Stimulated activated naive CD4-positive, alpha-beta T cell (primary cell): ENCODE measurements at regions not wholly inside any gene's neighbourhood (a gene's known extent, or its start where the extent isn't known, plus 50 kb on each side); places are given as distances from the start of the nearest gene placed in this dataset.
A peak's percentile ranks its signal among the peaks of the same experiment; 100 is the strongest.

Experiments
- DNase-seq, 6 experiments: peaks; one replicate each; lab custom pipeline; 2025; lab: John Stamatoyannopoulos, UW

DNA sequence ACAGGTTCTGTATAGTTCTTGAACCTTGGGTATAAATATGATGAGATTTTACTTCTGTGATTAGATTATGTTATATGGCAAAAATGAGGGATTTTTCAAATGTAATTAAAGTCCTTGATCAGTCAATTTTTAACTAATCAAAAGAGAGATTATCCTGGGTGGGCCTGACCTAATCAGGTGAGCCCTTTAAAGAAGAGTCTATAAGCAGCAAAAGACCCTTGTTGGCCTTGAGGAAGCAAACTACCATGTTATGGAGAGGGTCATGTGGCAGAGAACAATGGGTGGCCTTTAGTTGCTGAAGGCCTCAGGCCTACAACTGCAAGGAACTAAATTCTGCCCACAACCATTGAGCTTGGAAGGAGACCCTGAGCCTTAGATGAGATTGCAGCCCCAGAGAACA is 102.5 kb upstream of the RIPOR2 start:
- no peak for DNase-seq

DNA sequence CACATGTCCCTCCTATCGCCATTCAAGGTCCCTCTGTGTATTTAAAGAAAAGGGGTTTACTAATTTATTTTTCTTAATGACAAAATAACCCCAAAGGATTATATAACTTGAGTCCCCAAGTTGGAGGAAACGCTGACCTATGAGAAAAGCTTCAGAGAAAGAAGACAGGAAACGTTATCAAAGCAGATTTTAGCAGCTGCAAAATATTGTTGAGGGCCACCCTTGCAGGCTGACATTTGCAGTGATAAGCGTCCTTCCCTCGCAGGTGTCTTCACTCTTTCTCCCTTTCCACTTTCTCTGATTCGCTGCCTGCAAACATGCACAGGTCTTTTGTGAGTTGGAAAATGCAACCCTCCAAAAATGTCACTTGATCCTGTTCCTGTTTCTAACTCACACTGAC is 103.2 kb upstream of the RIPOR2 start:
- no peak for DNase-seq

DNA sequence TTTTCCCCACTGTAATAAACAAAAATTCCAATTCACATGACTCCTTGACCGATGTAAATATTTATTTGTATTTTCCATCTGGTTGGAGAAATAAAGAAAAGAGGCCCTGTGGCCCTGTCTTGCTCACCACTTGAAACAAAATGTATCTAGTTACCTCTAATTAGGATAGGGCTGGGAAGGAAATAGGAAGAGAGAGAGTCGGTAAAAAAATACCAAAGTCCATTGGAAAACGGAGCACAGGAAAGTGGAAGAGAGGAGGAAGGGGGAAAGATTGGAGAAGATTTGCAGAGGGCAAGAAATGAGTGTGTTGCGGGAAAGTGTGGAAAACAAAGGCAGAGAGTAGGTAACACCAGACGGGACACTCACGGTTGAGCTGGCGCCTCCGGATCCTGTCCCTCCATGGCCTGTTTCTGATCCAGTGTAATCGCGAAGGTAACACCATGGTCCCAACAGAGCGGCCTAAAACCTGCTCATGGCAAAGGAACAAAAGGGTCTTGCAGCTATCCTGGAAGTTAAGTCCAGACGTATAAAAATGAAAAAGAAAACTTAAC is 105.8 kb upstream of the RIPOR2 start:
- no peak for DNase-seq

DNA sequence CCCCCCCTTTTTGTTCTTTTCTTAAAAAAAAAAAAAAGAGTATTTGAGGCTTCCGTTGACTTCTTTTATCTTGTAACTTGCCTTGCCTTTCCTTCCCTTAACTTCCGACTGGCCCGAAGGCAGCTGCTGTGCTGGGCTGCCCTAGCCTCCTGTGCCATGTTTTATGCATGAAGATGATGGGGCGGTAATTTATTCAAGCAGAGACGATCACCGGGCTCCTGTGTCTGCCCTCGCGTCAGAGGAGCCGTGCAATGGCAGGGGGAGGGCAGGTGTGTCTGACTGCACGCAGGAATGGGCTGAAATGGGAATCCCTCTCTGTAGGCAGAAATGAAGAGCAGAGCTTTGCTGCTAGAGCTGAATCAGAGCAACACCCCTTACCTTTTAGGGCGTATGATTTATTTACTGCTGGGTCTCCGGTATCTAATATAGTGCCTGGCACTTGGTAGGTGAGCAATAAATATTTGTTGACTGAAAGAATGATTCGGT is 106.3 kb upstream of the RIPOR2 start:
- peak; percentile 33 to 50 (median 42) for DNase-seq

DNA sequence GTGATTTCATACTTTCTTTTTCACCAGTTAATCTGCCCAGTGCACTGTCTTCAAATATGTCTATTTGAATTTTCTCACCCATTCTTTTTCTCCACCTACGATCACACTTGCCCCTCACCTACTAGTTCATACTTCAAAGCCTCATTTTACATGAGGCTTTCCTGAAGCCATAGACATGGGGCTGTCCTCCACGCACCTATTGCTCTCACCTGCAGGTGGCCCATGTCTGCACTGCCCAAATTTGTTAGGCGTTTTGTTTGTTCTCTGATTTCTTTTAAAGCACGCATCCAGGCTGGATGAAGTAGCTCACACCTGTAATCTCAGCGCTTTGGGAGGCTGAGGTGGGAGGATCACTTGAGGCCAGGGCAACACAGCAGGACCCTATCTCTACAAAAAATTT is 106.8 kb upstream of the RIPOR2 start:
- peak in 3 of 6 experiments; percentile 11 to 33 (median 18) for DNase-seq

DNA sequence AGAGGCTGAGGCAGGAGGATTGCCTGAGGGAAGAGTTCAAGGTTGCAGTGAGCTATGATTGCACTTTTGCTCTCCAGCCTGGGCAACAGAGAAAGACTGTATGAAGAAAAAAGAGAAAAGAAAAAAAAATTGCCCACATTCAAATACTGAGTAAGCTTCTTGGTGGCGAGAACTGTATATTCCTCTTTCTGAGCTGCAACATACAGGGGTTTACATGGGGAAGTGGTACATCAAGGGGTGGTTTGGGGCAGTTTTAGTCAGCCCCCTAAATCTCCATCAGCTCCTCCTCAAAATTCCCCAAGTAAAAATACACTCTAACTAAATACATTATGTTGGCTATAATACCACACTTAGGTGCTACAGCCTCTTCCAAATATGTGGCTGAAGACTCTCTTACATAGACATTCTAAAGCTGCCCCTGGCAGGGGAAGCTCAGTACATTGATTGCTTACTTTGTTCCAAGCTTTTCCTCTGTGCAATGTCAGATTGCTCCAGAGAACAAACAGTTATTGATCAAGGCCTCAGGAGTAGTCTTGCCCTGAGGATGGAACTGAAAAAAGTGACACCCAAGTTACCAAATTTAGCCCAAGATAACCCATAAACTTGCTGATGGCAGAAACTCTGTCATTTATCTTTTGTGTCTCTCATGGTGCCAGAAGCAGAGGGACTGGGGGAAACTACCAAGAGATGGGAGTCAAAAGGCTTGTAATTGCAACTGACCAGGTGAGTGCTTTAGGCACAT is 107.4 kb upstream of the RIPOR2 start:
- no peak for DNase-seq

DNA sequence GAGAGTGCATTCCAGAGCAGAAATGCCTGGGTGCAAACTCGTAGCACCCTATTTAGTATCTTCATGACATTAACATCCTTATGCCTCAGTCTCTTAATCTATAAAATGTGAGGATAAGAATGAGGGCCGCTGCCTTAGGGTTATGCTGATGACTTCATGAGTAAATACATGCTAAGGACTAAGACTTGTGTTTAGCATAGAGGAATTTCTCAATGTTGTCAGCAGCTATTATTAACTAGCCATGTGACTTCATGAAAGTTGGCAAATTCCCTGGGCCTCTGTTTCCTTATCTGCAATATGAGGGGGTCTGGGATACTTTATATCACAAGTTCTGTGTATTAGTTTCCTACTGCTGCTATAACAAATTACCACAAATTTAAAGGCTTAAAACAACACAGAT is 108.1 kb upstream of the RIPOR2 start:
- no peak for DNase-seq

DNA sequence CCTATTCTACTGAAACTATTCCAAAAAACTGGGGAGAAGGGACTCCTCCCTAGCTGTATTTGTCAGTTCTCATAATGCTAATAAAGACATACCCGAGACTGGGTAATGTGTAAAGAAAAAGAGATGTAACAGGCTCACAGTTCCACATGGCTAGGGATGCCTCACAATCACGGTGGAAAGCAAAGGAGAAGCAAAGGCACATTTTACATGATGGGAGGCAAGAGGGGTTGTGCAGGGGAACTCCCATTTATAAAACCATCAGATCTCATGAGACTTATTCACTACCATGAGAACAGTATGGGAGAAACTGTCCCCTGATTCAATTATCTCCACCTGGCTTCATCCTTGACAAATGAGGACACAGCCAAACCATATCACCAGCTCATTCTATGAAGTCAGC is 111.2 kb upstream of the RIPOR2 start:
- DNase-seq: no peak

DNA sequence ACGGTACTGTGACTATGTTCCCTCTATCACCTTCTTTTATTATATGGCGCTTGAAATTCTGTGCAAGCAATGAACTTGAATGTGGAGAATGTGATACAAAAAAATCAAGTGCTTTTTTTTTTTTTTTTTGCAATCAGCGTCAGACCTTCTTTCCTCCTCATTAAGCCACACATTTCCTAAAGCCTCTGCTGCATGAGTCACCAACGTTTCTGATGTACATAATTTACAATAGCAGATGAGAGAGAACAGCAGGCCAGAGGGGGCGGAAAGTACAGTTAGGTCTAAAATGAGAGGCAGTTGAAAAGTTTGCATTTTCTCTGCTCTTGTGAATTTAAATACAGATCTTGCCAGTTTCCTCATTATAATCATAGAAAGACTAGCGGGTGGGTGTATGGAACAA is 114.6 kb upstream of the RIPOR2 start:
- DNase-seq: peak in 4 of 6 experiments; percentile 9 to 40 (median 17)

DNA sequence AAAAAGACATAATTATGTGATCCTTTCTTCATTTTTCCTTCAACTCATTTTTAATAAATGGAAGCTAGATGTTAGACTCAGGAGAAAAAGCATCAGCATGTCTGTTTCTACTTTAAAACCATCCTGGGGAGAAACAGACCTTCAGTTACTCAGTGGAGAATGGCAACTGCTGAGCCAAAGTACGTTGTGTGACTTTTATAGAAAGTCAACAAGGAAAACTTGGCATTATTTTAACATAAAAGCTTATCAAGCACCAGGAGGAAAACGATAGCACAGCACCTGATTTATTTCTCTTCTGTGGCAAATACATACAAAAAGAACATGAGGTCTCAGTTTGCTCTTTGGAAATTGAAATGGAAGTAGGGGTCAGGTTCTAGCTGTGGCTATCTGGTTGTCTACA is 115.3 kb upstream of the RIPOR2 start:
- no peak for DNase-seq

DNA sequence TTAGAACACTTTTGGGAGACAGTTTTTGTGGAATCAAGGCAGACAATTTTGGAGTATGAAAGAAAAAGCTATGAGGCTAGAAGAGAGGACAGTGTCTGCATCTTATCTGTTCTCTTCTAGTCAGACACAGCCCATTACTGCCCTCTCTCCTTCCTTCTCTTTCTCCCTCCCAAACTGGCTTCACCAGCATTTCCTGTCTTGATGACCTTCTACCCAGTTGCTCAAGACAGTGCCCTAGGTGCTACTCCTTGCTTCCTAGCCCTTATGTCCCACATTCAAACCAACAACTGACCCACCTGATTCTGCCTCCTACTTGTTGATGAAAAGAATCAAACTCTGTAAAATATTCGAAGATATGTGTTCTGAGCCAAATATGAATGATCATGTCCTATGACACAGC is 116.4 kb upstream of the RIPOR2 start:
- DNase-seq: no peak

DNA sequence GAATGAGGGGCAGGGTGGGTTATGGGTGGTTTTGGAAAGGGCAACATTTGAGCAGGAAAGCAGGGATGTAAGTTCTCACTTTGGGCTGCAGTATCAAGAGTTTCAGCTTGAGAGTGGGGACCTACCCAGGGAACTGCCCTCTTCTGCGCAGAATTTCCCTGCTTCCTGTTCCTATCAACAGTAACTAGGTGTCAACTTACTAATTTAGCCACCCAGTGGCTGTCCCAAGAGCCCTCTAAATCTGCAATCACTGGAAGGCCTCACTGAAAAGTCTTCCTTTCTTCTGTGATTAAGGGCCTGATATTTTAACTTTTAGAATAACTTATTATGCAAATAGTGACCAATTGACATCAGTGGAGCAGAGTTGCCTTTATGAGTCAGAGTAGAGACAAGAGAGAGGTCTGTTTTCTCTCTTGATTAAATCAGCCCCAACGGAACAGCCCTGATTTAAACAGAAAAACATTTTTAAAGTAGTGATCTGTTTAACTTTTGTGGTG is 118.2 kb upstream of the RIPOR2 start:
- DNase-seq: no peak

DNA sequence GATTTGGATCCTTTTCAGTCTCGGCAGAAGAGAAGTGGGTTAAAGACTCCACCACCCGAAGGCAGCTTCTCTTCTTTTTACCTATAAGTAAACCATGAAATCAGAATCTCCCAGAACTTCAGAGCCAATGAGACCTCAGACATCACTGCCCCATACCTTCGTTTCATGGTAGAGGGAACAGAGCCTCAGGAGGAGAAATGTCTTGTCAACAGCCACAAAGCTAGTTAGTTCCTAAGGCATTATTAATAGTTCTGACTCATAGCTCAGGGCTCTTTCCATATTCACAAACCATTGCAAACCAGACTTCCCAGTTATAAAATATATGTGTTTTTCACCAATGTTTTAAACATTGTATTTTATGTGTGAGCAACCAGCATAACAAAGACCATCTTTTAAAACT is 118.7 kb upstream of the RIPOR2 start:
- no peak for DNase-seq

DNA sequence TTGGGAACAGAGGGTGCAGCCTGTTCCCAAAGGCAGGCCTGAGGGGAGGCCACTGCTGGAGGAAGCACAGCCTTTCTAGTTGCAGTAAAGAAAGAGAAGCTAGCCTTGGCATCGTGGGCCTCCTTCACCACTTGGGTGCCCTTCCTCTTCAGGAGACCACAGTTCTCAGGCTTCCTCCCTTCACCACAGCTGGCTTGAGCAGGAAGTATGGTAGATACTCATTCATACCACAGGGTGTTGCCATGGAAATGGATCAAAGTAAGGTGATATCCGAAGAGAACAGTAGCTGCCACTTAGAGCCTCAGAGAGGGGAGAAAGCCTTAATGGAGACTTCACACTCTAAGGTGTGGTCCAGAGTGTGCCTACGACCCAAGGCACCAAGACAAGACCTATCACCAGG is 120.4 kb upstream of the RIPOR2 start:
- peak; percentile 9 to 80 (median 58) for DNase-seq

DNA sequence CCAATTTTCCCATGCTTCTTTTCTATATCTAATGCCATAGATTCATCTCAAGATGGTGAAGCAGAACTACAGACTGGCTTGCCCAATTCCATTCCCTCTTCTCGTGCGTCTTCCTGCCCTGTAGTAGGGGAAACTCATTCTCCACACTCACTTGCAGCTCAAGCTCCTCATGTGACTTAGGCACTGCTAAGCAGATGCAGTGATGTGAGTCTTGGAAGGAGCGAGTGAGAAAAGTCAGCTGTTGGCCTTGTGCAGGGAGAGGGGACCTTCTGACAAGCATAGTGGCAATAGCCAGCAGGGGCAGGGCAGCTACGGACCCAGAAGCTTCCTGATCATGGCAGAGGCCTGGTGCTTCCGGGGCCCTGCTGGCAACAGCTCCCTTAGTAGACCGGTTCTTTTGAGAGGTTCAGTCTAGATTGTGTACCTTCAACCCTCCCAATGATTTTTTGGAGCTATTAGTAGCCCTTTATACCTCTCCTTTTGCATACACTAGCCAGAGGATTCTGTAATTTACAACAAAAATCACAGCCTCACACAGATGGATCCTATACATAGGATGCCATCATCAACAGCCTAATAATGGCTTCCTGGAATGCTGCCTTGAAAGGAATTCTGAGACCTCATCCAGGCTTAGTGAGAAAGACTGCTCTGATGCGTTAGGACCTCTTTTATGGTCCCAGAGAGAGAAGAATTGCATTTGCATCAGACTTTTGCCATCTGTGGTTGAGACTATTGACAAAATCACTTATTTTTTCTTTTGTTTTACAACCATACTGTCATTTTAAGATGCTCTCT is 121.5 kb upstream of the RIPOR2 start:
- no peak for DNase-seq

DNA sequence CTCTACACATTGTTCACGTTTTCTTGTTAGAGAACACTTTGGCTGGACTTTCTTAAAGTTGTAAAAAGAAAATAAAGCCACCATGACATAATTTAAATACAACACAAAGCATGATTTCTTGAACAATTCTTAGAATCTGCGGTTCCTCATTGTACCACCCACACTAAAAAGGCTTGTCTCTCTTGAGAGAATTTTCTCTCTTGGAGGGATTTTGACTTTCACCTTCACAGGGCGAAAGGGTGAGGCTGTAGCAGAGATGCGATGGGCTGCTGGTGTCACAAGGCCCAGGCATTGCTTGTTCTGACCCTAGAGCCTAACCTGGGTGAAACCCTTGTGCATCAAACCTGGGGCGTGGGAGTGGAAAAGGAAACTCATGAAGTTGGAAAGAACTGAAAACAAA is 122.7 kb upstream of the RIPOR2 start:
- no peak for DNase-seq

DNA sequence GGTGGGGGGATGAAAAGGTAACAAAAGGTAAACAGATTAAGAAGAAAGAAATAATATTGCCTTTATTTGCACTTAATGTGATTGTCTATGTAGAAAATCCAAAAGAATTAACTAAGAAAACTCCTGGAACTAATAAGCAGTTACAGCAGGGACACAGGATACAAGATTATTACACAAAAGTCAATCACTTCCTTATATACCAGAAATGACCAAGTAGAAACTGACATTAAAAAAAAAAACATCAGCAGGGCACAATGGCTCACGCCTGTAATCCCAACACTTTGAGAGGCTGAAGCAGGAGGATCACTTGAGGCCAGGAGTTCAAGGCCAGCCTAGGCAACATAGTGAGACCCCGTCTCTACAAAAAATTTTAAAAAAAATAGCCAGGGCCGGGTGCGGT is 123.2 kb upstream of the RIPOR2 start:
- DNase-seq: no peak

DNA sequence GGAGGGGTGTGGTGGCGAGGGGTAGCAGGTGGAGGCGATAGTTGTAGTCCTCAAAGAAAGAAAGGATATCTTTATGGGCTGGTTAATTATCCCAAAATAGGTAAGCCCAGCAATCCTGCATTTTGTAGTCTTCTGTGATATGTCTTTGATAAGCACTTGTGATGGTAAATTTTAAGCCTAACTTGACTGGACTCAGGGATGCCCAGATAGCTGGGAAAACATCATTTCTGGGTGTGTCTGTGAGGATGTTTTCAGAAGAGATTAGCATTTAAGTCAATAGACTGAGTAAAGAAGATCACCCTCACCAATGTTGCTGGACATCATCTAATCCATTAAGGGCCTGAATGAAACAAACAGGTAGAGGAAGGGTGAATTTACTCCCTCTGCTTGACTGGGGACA is 124.8 kb upstream of the RIPOR2 start:
- DNase-seq: no peak

DNA sequence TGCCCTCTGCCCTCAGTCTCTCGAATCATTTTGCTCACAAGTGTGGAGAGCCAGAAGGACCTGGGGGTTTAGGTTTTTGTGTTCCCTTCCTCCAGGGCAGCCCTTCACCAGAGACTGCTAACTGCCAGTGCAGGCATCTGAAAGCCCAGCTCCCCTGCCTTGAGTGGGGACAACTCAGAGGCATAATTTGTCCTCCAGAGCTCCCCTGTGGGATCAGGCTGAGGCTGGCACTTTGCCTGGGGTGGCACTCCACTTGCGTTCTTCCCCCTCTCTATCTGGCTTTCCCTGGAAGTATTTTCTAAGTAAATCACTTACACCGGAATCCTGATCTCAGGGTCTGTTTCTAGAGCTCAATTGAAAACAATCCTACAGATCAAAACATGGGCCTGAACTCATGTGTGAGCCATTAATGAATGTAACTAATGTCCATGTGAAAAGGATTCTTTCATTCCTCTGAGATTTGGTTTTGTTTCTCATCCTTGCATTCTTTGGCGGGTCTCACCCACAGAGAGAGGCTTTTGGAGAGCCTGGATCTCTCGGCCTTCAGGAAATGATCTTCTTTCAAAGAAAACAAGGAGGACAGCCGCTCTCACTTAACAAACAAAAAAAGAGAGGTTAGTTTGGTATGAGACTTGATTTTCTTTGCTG is 125.7 kb upstream of the RIPOR2 start:
- DNase-seq: no peak

DNA sequence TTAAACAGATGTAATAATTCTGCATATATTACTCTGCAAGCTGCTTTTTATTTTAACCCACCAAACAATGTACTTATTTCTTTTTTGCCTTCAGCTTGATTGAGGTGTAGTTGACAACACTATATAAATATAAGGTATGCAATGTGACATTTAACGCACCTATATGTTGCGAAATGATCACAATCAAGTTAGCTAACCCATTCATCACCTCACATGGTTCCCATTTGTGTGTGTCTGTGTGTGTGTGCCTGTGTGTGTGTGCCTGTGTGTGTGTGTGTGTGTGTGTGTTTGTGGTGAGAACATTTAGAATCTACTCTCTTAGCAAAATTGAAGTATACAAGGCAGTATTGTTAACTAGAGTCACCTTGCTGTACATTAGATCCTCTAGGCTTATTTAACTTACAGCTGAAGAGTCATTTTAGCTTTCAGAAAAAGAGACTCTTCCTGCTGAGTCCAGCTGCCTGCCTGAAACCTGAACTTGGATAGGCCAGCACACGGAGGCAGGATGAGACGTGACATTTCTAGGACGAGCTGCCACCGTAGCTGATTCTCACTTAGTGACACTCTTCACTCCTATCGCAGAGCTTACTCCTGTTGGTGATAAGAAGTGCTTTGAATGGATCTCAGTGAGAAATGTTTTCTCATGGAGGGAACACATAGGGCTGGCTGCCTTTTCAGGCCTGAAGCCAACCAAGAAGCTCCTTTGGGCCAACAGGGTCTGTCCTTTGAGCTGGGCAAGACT is 126.5 kb upstream of the RIPOR2 start:
- DNase-seq: no peak

DNA sequence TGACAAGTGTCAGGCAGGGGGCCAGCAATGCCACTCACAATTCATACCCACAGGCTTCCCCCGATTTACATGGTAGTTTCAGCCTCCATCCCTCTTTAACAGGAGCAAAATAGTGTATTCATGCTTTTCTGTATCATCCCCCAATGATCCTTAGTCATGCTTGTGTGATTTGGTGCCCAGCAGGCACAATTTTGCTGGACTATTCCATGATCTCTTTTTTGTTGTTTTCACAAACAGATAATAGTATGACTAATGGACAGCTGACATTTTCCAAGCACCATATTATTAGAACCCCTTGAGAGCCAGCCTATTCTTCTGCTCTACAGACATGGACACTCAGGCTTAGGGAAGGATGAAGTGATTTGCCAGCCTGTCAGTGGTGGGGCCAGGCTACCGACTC is 128.2 kb upstream of the RIPOR2 start:
- DNase-seq: no peak

DNA sequence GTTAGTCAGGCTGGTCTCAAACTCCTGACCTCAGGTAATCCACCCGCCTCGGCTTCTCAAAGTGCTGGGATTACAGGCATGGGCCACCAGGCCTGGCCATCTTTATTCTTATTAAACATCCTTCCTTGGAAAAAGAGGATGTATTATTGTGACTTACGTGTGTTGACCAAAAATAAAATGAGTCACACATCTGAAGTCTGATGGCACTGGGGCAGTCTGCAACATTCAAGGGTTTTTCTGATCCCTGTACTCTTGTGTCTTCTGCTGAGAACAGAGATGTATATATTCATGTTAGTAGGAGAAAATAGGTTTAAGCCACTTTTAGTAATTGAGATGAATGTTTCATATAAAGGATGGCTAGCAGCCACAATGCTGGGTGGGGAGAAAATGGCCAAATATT is 129.9 kb upstream of the RIPOR2 start:
- DNase-seq: no peak
